Activated T-helper 2 cell treated with anti-CD3 and anti-CD28 coated beads, Interferon-gamma antibody, Interleukin-2, Interleukin-4, amounts not matched to agents 10 μg/mL and 5 μg/mL and 100 μg/mL, durations not matched to agents 14 hours and 24 hours and 36 hours (primary cell): ENCODE measurements at regions not wholly inside any gene's neighbourhood (a gene's known extent, or its start where the extent isn't known, plus 50 kb on each side); places are given as distances from the start of the nearest gene placed in this dataset.

Experiments
- DNase-seq: peaks from one replicate; pipeline ENCODE4 v3.0.0; 2021; ENCODE audit warnings: low spot score
- H3K27ac Mint-ChIP-seq: one replicate; pipeline ENCODE4 v1.8.0; 2021; ENCODE audit warnings: mixed read lengths
- H3K27me3 Mint-ChIP-seq: one replicate; pipeline ENCODE4 v1.8.0; 2021; ENCODE audit warnings: low read depth, mixed read lengths
- H3K36me3 Mint-ChIP-seq: one replicate; pipeline ENCODE4 v1.8.0; 2021; ENCODE audit warnings: low read depth, mixed read lengths
- H3K4me1 Mint-ChIP-seq: one replicate; pipeline ENCODE4 v1.8.0; 2021; ENCODE audit warnings: low read depth, mixed read lengths
- H3K4me3 Mint-ChIP-seq: one replicate; pipeline ENCODE4 v1.8.0; 2021; ENCODE audit warnings: low read depth, mild to moderate bottlenecking, moderate library complexity, mixed read lengths
- H3K9me3 Mint-ChIP-seq: one replicate; pipeline ENCODE4 v1.8.0; 2021; ENCODE audit warnings: mixed read lengths
- intact Hi-C: fragments of 100-400 bp; cut with micrococcal nuclease; formaldehyde crosslinking; loops from one replicate; pipeline ENCODE4 v1.15.1; 2023

DNA sequence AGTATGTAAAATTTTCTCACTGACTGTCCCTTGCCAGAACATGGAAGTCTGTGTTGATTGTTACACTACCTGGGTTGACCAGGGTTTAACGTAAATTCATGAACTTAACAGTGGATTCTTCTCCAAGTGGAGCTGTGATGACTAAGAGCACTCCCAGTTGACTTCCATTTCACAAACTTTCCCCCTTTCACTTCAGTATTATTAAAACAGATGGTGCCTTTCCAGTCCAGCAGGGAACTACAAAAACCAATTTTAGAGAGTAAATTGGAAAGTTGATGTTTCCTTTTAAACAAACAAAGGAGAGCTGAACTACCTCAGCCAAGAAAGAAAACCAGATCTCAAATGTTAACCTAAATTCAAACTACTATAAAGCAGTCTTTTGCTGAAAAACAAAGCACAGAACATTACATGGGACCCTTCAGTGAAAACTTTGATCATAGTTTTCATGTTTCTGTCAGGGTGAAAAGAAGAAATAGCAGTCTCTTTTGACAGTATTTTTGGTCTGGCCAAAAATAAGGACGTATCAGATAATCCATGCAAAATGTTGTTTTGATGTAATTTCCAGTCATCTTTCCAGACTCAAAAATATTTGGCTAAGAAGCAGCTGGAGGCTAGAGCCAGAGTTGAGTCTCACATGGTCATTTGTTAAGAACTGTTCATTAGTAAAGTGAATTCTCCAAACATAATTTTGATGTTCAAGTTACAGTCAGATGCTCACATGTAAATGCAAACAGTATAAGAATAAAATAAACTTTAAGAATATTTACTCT, 479.9 kb upstream of the AKR1E2 start:
- Mint-ChIP-seq H3K4me3 (no peak overlapping the region), H3K27ac (no peak overlapping the region), H3K27me3 (no peaks in the 10 kb centered on the region), H3K9me3 (no peaks in the 10 kb centered on the region), H3K4me1 (peaks cover 15% of the 10 kb centered on the region), H3K36me3 (no peaks in the 10 kb centered on the region)
- no peak for DNase-seq
- intact Hi-C loops, result no loop called here

DNA sequence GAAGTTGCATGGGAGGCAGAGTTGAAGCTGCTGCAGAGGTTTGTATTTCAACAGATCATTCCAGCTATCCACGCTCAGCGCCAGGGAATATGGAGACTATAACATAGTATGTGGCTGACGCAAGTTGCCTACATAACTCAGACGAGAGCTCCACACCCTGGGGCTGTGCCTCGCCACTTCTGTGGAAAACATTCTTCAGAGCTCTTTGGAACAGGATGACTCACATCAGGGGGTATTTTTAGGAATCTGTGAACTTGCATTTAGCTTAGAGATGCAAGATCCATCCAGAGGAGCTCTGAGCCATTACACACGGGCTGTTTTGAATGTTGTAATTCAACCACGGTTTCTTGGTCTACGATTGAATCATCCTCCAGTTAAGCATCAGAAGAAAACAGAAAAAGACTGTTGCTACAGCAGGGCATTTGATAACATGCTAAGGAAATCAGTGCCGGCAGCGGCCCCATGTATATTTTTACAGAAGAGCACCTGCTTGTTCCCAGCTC, 481.5 kb upstream of the AKR1E2 start:
- H3K27ac Mint-ChIP-seq, result peak overlapping the region; percentile 42
- no peak for DNase-seq
- H3K4me1 Mint-ChIP-seq, result peaks cover 15% of the 10 kb centered on the region
- no peaks in the 10 kb centered on the region for H3K27me3 Mint-ChIP-seq
- no peaks in the 10 kb centered on the region for H3K36me3 Mint-ChIP-seq
- no peak overlapping the region for H3K4me3 Mint-ChIP-seq
- H3K9me3 Mint-ChIP-seq, result no peaks in the 10 kb centered on the region
- intact Hi-C loops, result no loop called here

DNA sequence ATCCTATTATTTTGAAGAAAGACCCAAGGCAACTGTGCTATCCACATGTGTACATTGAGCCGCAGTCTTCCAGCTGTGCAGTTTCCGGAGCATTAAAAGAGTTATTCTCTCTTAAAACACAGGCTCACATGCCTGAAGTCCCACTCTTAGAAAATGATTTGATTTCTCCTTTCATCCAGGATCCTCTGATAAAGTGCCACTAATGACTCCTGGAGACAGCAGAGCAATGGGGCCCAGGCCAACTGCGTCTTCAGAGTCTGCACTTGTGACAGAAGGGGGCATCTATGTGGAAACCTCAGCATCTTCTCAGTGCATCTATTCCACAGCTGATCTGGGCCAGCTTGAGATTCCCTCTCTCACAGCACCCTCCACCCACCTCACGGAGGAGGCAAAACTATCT, 482.1 kb upstream of the AKR1E2 start:
- Mint-ChIP-seq H3K4me1 (peaks cover 15% of the 10 kb centered on the region), H3K9me3 (no peaks in the 10 kb centered on the region), H3K27me3 (no peaks in the 10 kb centered on the region), H3K27ac (no peak overlapping the region), H3K4me3 (no peak overlapping the region), H3K36me3 (no peaks in the 10 kb centered on the region)
- intact Hi-C loops, result no loop called here
- no peak for DNase-seq

DNA sequence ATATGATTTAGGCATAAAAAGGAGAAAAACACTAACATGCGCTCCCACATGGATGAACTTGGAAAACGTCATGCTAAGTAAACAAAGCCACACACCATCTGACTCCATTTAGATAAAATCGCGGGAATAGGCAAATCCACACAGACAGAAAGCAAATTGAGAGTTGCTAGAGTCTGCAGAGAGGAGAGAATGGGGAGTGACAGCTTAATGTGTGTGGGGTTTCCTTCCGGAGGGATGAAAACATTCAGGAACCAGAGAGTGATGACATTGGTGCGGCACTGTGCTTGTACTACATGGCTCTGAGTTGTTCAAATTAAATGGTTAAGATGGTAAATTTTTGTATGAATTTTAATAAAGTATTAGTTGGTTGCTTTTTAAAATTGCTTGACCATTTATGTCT, 482.9 kb upstream of the AKR1E2 start:
- H3K27me3 Mint-ChIP-seq, result no peaks in the 10 kb centered on the region
- no peak for DNase-seq
- H3K27ac Mint-ChIP-seq, result no peak overlapping the region
- H3K4me1 Mint-ChIP-seq, result peaks cover 15% of the 10 kb centered on the region
- no peaks in the 10 kb centered on the region for H3K9me3 Mint-ChIP-seq
- intact Hi-C loops, result no loop called here
- no peaks in the 10 kb centered on the region for H3K36me3 Mint-ChIP-seq
- no peak overlapping the region for H3K4me3 Mint-ChIP-seq

DNA sequence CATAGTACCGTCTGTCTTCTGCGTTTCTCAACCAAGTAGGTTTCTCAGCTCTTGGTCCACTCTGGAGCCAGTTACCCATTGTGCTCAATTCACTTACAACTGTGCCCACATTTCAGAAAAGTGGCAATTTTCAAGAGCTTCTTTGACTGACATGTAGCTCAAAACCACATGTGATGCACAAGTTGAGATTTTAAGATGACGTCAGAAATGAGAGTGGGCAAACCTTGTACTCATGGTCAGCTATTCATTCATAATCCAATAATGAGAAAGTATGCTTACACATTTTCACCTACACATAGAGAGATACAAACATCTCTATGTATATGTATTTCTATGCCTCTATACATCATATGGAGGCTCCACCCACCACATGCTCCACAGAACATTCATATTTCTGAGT, 487.2 kb upstream of the AKR1E2 start:
- H3K27me3 Mint-ChIP-seq, result no peaks in the 10 kb centered on the region
- no peaks in the 10 kb centered on the region for H3K36me3 Mint-ChIP-seq
- H3K4me3 Mint-ChIP-seq, result no peak overlapping the region
- no peaks in the 10 kb centered on the region for H3K9me3 Mint-ChIP-seq
- no peak overlapping the region for H3K27ac Mint-ChIP-seq
- intact Hi-C loops, result no loop called here
- no peak for DNase-seq
- no peaks in the 10 kb centered on the region for H3K4me1 Mint-ChIP-seq

DNA sequence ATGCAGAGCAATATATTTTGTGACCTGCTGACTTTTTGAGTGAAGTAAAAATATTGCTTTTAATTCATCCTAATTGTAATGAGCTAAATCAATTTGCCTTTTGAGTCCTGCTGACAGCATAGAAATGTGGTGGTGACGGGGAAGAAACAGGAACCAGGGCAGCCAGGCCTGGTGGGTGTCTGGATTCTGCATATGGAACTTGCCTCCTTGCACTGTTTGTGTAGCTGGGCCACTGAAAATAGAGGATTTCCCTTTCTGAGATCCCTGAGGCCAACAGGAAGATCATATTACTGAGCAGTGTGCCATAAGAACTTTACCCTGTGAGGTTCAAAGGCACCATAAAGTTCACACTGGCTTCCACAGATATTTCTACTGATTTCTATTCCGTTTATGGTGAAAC, 488.4 kb upstream of the AKR1E2 start:
- Mint-ChIP-seq H3K27me3 (no peaks in the 10 kb centered on the region), H3K36me3 (no peaks in the 10 kb centered on the region)

DNA sequence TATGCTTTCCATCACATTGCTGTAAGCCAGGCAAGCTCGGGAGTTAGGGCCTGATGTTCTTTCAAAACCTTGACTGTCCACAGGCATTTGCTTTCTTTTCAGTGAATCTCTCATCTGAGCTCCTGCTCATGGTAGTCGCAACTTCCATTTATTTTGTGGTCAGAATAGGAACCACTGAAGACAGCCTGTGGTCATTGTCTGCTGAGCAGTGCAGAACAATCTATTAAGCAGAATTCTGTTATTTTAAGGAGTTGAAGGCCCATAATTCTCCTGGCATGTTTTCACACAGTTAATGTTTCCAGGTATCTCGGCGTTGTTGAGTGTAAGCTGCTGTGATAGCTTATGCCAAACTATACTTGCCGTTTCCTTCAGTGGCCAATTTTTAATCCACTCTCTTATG, 491.1 kb upstream of the AKR1E2 start:
- intact Hi-C loops, result no loop called here
- no peak overlapping the region for H3K27ac Mint-ChIP-seq
- no peaks in the 10 kb centered on the region for H3K36me3 Mint-ChIP-seq
- no peaks in the 10 kb centered on the region for H3K27me3 Mint-ChIP-seq
- no peak for DNase-seq
- no peaks in the 10 kb centered on the region for H3K9me3 Mint-ChIP-seq
- H3K4me1 Mint-ChIP-seq, result no peaks in the 10 kb centered on the region
- H3K4me3 Mint-ChIP-seq, result no peak overlapping the region

More for the DNA sequence above, 488.4 kb upstream of the AKR1E2 start:
- no peak overlapping the region for H3K27ac Mint-ChIP-seq
- no peaks in the 10 kb centered on the region for H3K9me3 Mint-ChIP-seq
- H3K4me1 Mint-ChIP-seq, result no peaks in the 10 kb centered on the region
- intact Hi-C loops, result no loop called here
- no peak overlapping the region for H3K4me3 Mint-ChIP-seq
- DNase-seq, result no peak

DNA sequence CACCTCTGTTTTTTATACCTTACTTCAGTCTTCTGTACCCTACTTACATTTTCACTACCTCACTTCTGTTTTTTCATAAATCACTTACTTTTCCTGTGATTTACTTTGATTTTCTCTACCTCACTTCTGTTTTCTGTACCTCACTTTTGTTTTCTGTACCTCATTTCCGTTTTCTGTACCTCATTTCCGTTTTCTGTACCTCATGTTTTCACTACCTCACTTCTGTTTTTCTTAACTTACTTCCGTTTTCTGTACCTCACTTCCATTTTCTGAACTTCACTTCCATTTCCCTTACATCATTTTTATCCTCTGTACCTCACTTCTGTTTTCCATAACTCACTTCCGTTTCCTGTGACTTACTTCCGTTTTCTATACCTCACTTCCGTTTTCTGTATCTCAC, 492.0 kb upstream of the AKR1E2 start:
- Mint-ChIP-seq H3K4me3 (no peak overlapping the region), H3K36me3 (no peaks in the 10 kb centered on the region), H3K4me1 (no peaks in the 10 kb centered on the region), H3K27ac (no peak overlapping the region), H3K27me3 (no peaks in the 10 kb centered on the region), H3K9me3 (no peaks in the 10 kb centered on the region)
- intact Hi-C loops, result no loop called here
- DNase-seq, result no peak

DNA sequence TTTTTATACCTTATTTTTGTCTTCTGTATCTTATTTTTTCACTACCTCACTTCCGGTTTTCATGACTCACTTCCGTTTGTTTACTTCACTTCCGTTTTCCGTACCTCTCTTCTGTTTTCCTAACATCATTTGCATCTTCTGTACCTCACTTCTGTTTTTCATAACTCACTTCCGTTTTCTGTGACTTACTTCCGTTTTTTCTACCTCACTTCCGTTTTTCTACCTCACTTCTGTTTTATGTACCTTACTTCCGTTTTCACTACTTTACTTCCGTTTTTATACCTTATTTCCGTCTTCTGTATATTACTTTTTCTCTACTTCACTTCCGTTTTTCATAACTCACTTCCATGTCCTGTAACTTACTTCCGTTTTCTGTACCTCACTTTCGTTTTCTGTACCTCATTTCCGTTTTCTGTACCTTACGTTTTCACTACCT, 492.5 kb upstream of the AKR1E2 start:
- Mint-ChIP-seq H3K27me3 (no peaks in the 10 kb centered on the region), H3K4me1 (no peaks in the 10 kb centered on the region)

DNA sequence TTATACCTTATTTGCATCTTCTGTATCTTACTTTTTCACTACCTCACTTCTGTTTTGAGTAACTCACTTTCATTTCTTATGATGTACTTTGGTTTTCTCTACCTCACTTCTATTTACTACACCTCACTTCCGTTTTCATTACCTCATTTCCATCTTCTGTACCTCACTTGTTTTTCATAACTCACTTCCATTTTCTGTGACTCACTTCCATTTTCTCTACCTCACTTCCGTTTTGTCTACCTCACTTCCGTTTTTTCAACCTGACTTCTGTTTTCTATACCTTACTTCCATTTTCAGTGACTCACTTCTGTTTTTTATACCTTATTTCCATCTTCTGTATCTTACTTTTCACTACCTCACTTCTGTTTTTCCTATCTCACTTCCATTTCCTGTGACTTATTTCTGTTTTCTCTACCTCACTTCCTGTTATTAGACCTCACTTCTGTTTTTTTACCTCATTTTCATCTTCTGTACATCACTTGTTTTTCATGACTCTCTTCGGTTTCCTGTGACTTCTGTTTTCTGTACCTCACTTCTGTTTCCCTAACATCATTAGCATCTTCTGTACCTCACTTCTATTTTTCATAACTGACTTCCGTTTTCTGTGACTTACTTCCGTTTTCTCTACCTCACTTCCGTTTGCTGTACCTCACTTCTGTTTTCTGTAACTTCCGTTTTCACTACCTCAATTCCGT, 493.1 kb upstream of the AKR1E2 start:
- Mint-ChIP-seq H3K4me1 (no peaks in the 10 kb centered on the region), H3K4me3 (no peak overlapping the region), H3K27ac (no peak overlapping the region), H3K9me3 (no peaks in the 10 kb centered on the region), H3K36me3 (no peaks in the 10 kb centered on the region), H3K27me3 (no peaks in the 10 kb centered on the region)
- intact Hi-C loops, result no loop called here
- DNase-seq, result no peak

More for the DNA sequence above, 492.5 kb upstream of the AKR1E2 start:
- intact Hi-C loops, result no loop called here
- no peak overlapping the region for H3K27ac Mint-ChIP-seq
- H3K4me3 Mint-ChIP-seq, result no peak overlapping the region
- no peak for DNase-seq
- no peaks in the 10 kb centered on the region for H3K9me3 Mint-ChIP-seq
- H3K36me3 Mint-ChIP-seq, result no peaks in the 10 kb centered on the region

DNA sequence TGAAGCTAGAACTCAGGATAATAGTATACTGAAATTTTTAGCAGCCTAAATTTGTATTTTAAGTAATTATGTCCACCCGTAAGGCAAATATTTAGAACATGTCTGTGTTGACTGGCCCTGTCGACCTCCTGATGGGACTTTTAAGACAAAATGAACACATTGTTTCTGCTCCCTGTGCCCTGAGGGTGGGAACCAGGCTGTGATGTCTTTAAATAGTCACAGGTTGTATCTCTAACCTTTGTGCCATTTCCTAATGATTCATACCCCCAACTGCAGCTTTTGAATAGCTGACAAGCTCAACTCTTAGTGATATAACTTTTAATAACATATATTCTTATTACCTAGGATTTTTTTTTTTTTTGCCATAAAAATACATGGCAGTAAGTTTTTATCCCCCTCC, 494.9 kb upstream of the AKR1E2 start:
- intact Hi-C loops, result no loop called here
- Mint-ChIP-seq H3K27ac (no peak overlapping the region), H3K27me3 (peaks cover 2% of the 10 kb centered on the region), H3K4me3 (no peak overlapping the region), H3K36me3 (no peaks in the 10 kb centered on the region), H3K9me3 (no peaks in the 10 kb centered on the region), H3K4me1 (no peaks in the 10 kb centered on the region)
- no peak for DNase-seq

DNA sequence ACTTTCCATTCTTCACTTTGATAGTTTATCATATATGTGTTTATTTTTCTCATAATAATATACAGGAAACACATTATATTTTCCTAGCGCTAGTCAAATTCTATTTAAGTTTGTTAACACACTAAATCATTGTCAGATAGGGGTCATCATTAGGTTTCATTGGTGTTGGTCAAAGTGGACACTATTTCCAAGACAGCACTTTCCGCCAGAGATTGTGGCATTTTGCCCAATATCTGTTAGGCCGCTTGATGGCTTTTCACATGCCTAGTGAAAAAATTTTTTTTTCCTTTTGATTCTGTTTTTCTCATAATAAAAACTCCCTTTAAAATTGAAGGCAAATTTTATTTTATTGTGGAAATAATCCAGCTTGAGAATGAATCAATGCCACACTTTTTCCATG, 495.4 kb upstream of the AKR1E2 start:
- DNase-seq, result no peak
- Mint-ChIP-seq H3K27me3 (peaks cover 5% of the 10 kb centered on the region), H3K27ac (no peak overlapping the region), H3K9me3 (no peaks in the 10 kb centered on the region), H3K4me1 (no peaks in the 10 kb centered on the region), H3K36me3 (no peaks in the 10 kb centered on the region), H3K4me3 (no peak overlapping the region)
- intact Hi-C loops, result no loop called here

DNA sequence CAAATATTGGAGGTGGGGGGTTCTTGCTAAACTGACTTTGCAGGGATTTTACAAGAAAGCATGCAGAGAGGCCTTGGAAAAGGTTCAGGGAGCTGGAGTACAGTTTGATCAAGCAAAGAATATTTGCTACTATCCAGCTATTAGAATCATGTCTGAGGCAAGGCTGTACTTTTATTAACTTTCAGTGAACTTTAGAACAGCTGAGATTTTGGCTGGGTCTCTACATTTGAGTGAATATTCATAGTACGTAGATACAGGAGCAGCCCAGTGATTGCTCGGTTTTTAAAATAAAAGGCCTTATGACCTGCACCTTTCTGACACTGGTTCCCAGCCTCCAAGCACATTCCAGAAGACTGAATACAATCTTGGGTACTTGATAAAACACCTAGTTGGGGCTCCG, 496.8 kb upstream of the AKR1E2 start:
- DNase-seq, result no peak
- no peaks in the 10 kb centered on the region for H3K36me3 Mint-ChIP-seq
- no peak overlapping the region for H3K27ac Mint-ChIP-seq
- H3K4me1 Mint-ChIP-seq, result no peaks in the 10 kb centered on the region
- no peaks in the 10 kb centered on the region for H3K9me3 Mint-ChIP-seq
- H3K4me3 Mint-ChIP-seq, result no peak overlapping the region
- intact Hi-C loops, result no loop called here
- peaks cover 10% of the 10 kb centered on the region for H3K27me3 Mint-ChIP-seq
